ENCODE measurements at regions not wholly inside any gene's neighbourhood (a gene's known extent, or its start where the extent isn't known, plus 50 kb on each side); places are given as distances from the start of the nearest gene placed in this dataset.

DNA sequence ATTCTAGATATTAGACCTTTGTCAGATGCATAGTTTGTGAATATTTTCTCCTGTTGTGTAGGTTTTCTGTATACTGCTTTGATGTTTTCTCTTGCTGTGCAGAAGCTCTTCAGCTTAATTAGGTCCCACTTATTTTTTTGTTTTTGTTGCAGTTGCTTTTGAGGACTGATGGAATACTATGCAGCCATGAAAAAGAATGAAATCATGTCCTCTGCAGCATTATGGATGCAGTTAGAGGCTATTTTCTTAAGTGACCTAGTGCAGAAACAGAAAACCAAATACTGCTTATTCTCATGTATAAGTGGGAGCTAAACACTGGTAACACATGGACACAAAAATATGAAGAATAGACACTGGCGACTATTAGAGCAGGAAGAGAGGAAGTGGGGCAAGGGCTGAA is 155.0 kb upstream of the HNMT start:
- POLR2A ChIA-PET (ENCODE audit: low non-redundant PET), result no interaction called here
- DNase-seq (ENCODE audit: low spot score), result no peak
- TF ChIP-seq CTCF (conservative IDR thresholded peaks at IDR 0.05; ENCODE audit: low read depth), result no peak
- H3K27ac ChIP-seq, result no peak overlapping the region
- CTCF ChIA-PET, result no interaction called here

GRCh38 chr2:137809837-137810236 is 154.4 kb upstream of the HNMT start:
- POLR2A ChIA-PET (ENCODE audit: low non-redundant PET), result no interaction called here
- CTCF ChIA-PET, result interaction anchor here (0.7 kb wide), 1 partner anchor 28 kb away, joined by 4 read pairs; no protein-coding TSS in a partner anchor
- DNase-seq (ENCODE audit: low spot score), result no peak
- TF ChIP-seq CTCF (conservative IDR thresholded peaks at IDR 0.05; ENCODE audit: low read depth), result no peak
- H3K27ac ChIP-seq, result no peak overlapping the region

DNA sequence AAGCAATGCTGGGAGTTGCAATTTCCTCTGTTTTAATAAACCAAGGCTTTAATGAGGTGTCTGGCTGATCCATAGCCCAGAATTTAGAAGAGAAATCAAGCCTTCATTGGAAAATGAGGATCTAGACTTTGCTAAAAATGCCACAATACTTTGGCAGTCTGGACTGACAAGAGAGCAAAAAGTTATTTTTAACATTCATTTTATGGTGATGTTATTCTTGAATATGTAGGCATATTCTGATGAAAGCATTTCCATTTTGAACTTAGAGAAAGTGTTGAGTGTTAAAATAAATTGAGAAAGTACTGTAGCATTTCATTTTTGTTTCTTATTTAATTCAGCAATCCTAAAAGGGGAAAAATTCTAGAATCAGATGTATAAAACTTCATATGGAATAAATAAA is 151.8 kb upstream of the HNMT start:
- no peak for DNase-seq (ENCODE audit: low spot score)
- TF ChIP-seq CTCF (conservative IDR thresholded peaks at IDR 0.05; ENCODE audit: low read depth), result no peak
- no peak overlapping the region for H3K27ac ChIP-seq
- CTCF ChIA-PET, result no interaction called here
- POLR2A ChIA-PET (ENCODE audit: low non-redundant PET), result no interaction called here

DNA sequence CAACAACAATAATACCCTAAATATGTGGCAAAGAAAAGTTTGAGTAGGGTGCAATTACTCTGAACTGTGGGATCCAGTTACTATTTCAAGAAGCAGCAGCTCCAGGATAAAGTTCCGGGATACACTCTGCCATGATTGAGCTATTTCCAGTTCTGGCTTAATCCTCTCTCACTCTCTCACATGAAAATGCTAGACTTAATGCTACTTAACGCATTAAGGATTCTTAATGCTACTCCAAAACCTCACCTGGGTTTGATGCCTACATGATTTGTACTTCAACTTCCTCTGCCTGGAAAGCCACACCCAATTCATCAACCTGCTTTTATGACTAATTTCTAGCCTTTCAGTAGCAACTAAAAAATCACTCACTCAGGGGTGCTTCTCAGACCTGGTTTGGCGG is 151.1 kb upstream of the HNMT start:
- TF ChIP-seq CTCF (conservative IDR thresholded peaks at IDR 0.05; ENCODE audit: low read depth), result no peak
- no peak overlapping the region for H3K27ac ChIP-seq
- ChIA-PET POLR2A (ENCODE audit: low non-redundant PET) (no interaction called here), CTCF (interaction anchor here (0.7 kb wide), 1 partner anchor 907 kb away, joined by 3 read pairs; no protein-coding TSS in a partner anchor)
- DNase-seq (ENCODE audit: low spot score), result no peak

DNA sequence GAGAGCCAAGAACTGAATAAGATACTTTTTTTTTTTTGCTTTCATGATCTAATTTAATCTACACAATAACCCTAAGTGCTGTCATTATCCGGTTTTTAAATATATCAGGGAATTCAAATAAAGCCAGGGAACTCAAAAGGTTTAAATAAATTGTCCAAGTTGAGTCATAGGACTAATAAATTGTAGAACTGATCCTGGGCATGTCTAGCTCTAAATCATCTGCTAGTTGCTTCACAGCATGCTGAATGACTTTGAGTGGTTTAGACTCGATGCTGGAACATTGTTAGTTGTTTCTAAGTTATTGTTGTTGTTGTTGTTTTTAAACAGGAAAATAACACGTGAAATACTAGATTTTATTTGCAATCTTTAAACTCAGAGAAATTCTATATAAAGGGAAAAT is 147.2 kb upstream of the HNMT start:
- ChIA-PET POLR2A (ENCODE audit: low non-redundant PET) (no interaction called here), CTCF (interaction anchor here (0.6 kb wide), 1 partner anchor 59 kb away, joined by 5 read pairs; no protein-coding TSS in a partner anchor)
- DNase-seq (ENCODE audit: low spot score), result no peak
- no peak overlapping the region for H3K27ac ChIP-seq
- TF ChIP-seq CTCF (conservative IDR thresholded peaks at IDR 0.05; ENCODE audit: low read depth), result no peak

DNA sequence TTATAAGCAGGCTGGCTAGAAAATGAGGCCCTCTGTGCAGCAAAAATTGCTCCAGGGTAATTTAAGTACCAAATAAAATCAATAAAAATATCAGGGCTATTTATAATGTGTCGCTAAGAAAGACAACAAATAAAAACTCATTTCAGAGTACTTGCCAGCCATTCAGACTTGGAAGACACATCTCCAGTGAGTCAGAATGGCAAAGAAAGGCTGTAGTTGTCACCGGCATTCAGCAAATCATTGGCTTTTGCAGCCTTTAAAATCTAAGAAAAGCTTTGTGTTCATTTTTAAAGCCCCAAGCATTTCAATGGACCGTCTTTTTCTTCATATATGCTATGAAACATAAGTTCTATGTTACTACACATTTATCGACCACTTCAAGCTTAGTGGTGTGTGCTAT is 141.1 kb upstream of the HNMT start:
- POLR2A ChIA-PET (ENCODE audit: low non-redundant PET), result no interaction called here
- CTCF ChIA-PET, result no interaction called here
- H3K27ac ChIP-seq, result no peak overlapping the region
- DNase-seq (ENCODE audit: low spot score), result no peak
- TF ChIP-seq CTCF (conservative IDR thresholded peaks at IDR 0.05; ENCODE audit: low read depth), result no peak

GRCh38 chr2:137824501-137824900 is 139.8 kb upstream of the HNMT start:
- ChIA-PET POLR2A (ENCODE audit: low non-redundant PET) (no interaction called here), CTCF (no interaction called here)
- no peak for DNase-seq (ENCODE audit: low spot score)
- H3K27ac ChIP-seq, result no peak overlapping the region
- no peak for TF ChIP-seq CTCF (conservative IDR thresholded peaks at IDR 0.05; ENCODE audit: low read depth)
